NCI-H526 (cell line): ENCODE measurements at regions not wholly inside any gene's neighbourhood (a gene's known extent, or its start where the extent isn't known, plus 50 kb on each side); places are given as distances from the start of the nearest gene placed in this dataset.
"Not testable (repeated sequence)": the region's sequence is repeated elsewhere in the genome, so short reads cannot be mapped to it uniquely, and the experiment has no call there.

Experiments
- DNase-seq, 2 experiments: peaks; one replicate each; lab custom pipeline; 2025; lab: John Stamatoyannopoulos, UW

GRCh38 chr1:228796945-228797344 lies 61.7 kb downstream of the RHOU start:
- DNase-seq, result not testable (repeated sequence)

- no peak for DNase-seq
Measured at GRCh38 chr1:228798035-228798434, 62.8 kb downstream of the RHOU start.

GRCh38 chr1:228798548-228798947 lies 63.3 kb downstream of the RHOU start:
- no peak for DNase-seq

- DNase-seq, result no peak
Measured at GRCh38 chr1:228799924-228800323, 64.6 kb downstream of the RHOU start.

- DNase-seq, result no peak
Measured at GRCh38 chr1:228801068-228801467, 65.8 kb downstream of the RHOU start.

- no peak for DNase-seq
Measured at GRCh38 chr1:228802386-228803220, 67.3 kb downstream of the RHOU start.

- no peak for DNase-seq
Measured at GRCh38 chr1:228803421-228803820, 68.1 kb downstream of the RHOU start.

GRCh38 chr1:228804173-228804572 lies 68.9 kb downstream of the RHOU start:
- no peak for DNase-seq

GRCh38 chr1:228804640-228805413 lies 69.5 kb downstream of the RHOU start:
- no peak for DNase-seq

- no peak for DNase-seq
Measured at GRCh38 chr1:228807904-228808605, 72.8 kb downstream of the RHOU start.

GRCh38 chr1:228809621-228810394 lies 74.5 kb downstream of the RHOU start:
- DNase-seq, result peak in 1 of 2 experiments; percentile 12

GRCh38 chr1:228810395-228810758 lies 75.1 kb downstream of the RHOU start:
- no peak for DNase-seq

- DNase-seq, result no peak
Measured at GRCh38 chr1:228810878-228811711, 75.8 kb downstream of the RHOU start.

GRCh38 chr1:228811712-228812305 lies 76.5 kb downstream of the RHOU start:
- DNase-seq, result no peak

GRCh38 chr1:228812961-228813360 lies 77.7 kb downstream of the RHOU start:
- no peak for DNase-seq

- no peak for DNase-seq
Measured at GRCh38 chr1:228814176-228814575, 78.9 kb downstream of the RHOU start.

- no peak for DNase-seq
Measured at GRCh38 chr1:228818296-228818695, 83.0 kb downstream of the RHOU start.

GRCh38 chr1:228818928-228819630 lies 83.8 kb downstream of the RHOU start:
- DNase-seq, result no peak

- no peak for DNase-seq
Measured at GRCh38 chr1:228821252-228821651, 86.0 kb downstream of the RHOU start.

- DNase-seq, result no peak
Measured at GRCh38 chr1:228823200-228823599, 87.9 kb downstream of the RHOU start.
